Liver (tissue), 8 donors: ENCODE measurements at regions not wholly inside any gene's neighbourhood (a gene's known extent, or its start where the extent isn't known, plus 50 kb on each side); places are given as distances from the start of the nearest gene placed in this dataset.

ENCODE experiments used
- DNase-seq: peaks from one replicate; pipeline ENCODE4 v3.0.0-alpha.2; 2017; ENCODE audit warnings: low spot score
- H3K27ac ChIP-seq, 2 donors: one replicate each; pipeline ENCODE4 v1.7.0; 2013; ENCODE audit warnings: inconsistent platforms in 2 of 2, low read length in 2 of 2, control low read depth in 1 of 2, low read depth in 1 of 2, mild to moderate bottlenecking in 1 of 2
- H3K27me3 ChIP-seq, 4 donors: one replicate each; pipeline versions ENCODE4 v1.6.1 to v1.7.0; 2013; ENCODE audit warnings: low read length in 3 of 4, inconsistent platforms in 1 of 4, mild to moderate bottlenecking in 1 of 4, moderate library complexity in 1 of 4; ENCODE audit not compliant: control insufficient read depth in 4 of 4, insufficient read depth in 4 of 4
- H3K36me3 ChIP-seq, 4 donors: one replicate each; pipeline versions ENCODE4 v1.6.1 to v1.7.0; 2013; ENCODE audit warnings: low read length in 3 of 4, mild to moderate bottlenecking in 3 of 4, low read depth in 1 of 4, moderate library complexity in 1 of 4; ENCODE audit not compliant: control insufficient read depth in 4 of 4, insufficient read depth in 3 of 4
- H3K4me1 ChIP-seq, 4 donors: one replicate each; pipeline versions ENCODE4 v1.6.1 to v1.7.0; 2013; ENCODE audit warnings: low read length in 3 of 4, mild to moderate bottlenecking in 3 of 4, moderate library complexity in 1 of 4; ENCODE audit not compliant: control insufficient read depth in 4 of 4, insufficient read depth in 4 of 4
- H3K4me3 ChIP-seq, 3 donors: one replicate each; pipeline versions ENCODE4 v1.6.1 to v1.7.0; 2013; ENCODE audit warnings: low read length in 3 of 3, control low read depth in 1 of 3, low read depth in 1 of 3, mild to moderate bottlenecking in 1 of 3
- H3K9ac ChIP-seq, 2 donors: one replicate each; pipeline ENCODE4 v1.7.0; 2013; ENCODE audit warnings: low read length in 2 of 2, mild to moderate bottlenecking in 2 of 2, moderate library complexity in 2 of 2, control low read depth in 1 of 2, low read depth in 1 of 2
- H3K9me3 ChIP-seq, 4 donors: one replicate each; pipeline versions ENCODE4 v1.6.1 to v1.7.0; 2013; ENCODE audit warnings: low read length in 3 of 4; ENCODE audit not compliant: control insufficient read depth in 4 of 4
- ATF3 ChIP-seq: IDR thresholded peaks from 2 replicates; pipeline ENCODE4 v1.6.1; 2016; ENCODE audit warnings: antibody characterized with exemption
- CTCF ChIP-seq: fragments of 150-350 bp; IDR thresholded peaks from 2 replicates; pipeline ENCODE4 v1.5.1; 2017; ENCODE audit warnings: improper control_type of control experiment, low read depth, low read length; ENCODE audit not compliant: missing input control
- EGR1 ChIP-seq, 2 donors: IDR thresholded peaks; 2 replicates each; pipeline ENCODE4 v1.6.1; 2016 to 2018; ENCODE audit warnings: antibody characterized with exemption in 2 of 2, low read depth in 2 of 2
- FOXA1 ChIP-seq: IDR thresholded peaks from 2 replicates; pipeline ENCODE4 v1.6.1; 2016; ENCODE audit warnings: antibody characterized with exemption
- FOXA2 ChIP-seq: IDR thresholded peaks from 2 replicates; pipeline ENCODE4 v1.6.1; 2016; ENCODE audit warnings: antibody characterized with exemption
- GABPA ChIP-seq, 2 donors: IDR thresholded peaks in 1 of 2; conservative IDR thresholded peaks in 1 of 2; 2 replicates each; pipeline ENCODE4 v1.6.1; 2016; ENCODE audit warnings: antibody characterized with exemption in 2 of 2, mild to moderate bottlenecking in 1 of 2, moderate library complexity in 1 of 2
- HNF4A ChIP-seq, 2 donors: conservative IDR thresholded peaks; 2 replicates each; pipeline ENCODE4 v1.6.1; 2016; ENCODE audit warnings: antibody characterized with exemption in 2 of 2, mild to moderate bottlenecking in 2 of 2
- HNF4G ChIP-seq: IDR thresholded peaks from 2 replicates; pipeline ENCODE4 v1.6.1; 2016; ENCODE audit warnings: antibody characterized with exemption
- JUND ChIP-seq, 2 donors: IDR thresholded peaks; 2 replicates each; pipeline ENCODE4 v1.6.1; 2016; ENCODE audit warnings: antibody characterized with exemption in 2 of 2
- MAX ChIP-seq: IDR thresholded peaks from 2 replicates; pipeline ENCODE4 v1.6.1; 2016; ENCODE audit warnings: antibody characterized with exemption
- NR2F2 ChIP-seq: IDR thresholded peaks from 2 replicates; pipeline ENCODE4 v1.6.1; 2016; ENCODE audit warnings: antibody characterized with exemption
- RAD21 ChIP-seq, 2 donors: IDR thresholded peaks; 2 replicates each; pipeline ENCODE4 v1.6.1; 2016; ENCODE audit warnings: antibody characterized with exemption in 2 of 2, mild to moderate bottlenecking in 2 of 2
- REST ChIP-seq: IDR thresholded peaks from 2 replicates; pipeline ENCODE4 v1.6.1; 2016; ENCODE audit warnings: antibody characterized with exemption, mild to moderate bottlenecking
- RXRA ChIP-seq, 2 donors: IDR thresholded peaks; 2 replicates each; pipeline ENCODE4 v1.6.1; 2017 to 2018; ENCODE audit warnings: antibody characterized with exemption in 2 of 2, mild to moderate bottlenecking in 1 of 2
- SP1 ChIP-seq: IDR thresholded peaks from 2 replicates; pipeline ENCODE4 v1.6.1; 2018; ENCODE audit warnings: antibody characterized with exemption, mild to moderate bottlenecking
- TAF1 ChIP-seq: conservative IDR thresholded peaks from 2 replicates; pipeline ENCODE4 v1.6.1; 2016; ENCODE audit warnings: antibody characterized with exemption, mild to moderate bottlenecking
- YY1 ChIP-seq: IDR thresholded peaks from 2 replicates; pipeline ENCODE4 v1.6.1; 2016; ENCODE audit warnings: antibody characterized with exemption, mild to moderate bottlenecking
- ZBTB33 ChIP-seq: IDR thresholded peaks from 2 replicates; pipeline ENCODE4 v1.6.1; 2016; ENCODE audit warnings: antibody characterized with exemption
- WGBS: extraction: QIAGEN DNeasy Blood & Tissue Kit; methylation state at CpG from one replicate; pipeline ENCODE4 v1.1.7; 2013; 5-methylcytosine and 5-hydroxymethylcytosine counted together
- donor health status: healthy.
- donor health status: healthy.
- donor health status: healthy.
- donor health status: healthy.
- donor health status: healthy.

GRCh38 chr6:166693880-166694279 is 66.8 kb upstream of the RPS6KA2 start:
- H3K9me3 ChIP-seq: no peaks in the 10 kb centered on the region
- no peaks in the 10 kb centered on the region for H3K27me3 ChIP-seq
- no peaks in the 10 kb centered on the region for H3K4me1 ChIP-seq
- H3K4me3 ChIP-seq: no peak overlapping the region
- H3K27ac ChIP-seq: no peak overlapping the region
- TF ChIP-seq HNF4A (conservative IDR thresholded peaks at IDR 0.05): no peak
- no peak for TF ChIP-seq HNF4G
- TF ChIP-seq ATF3: no peak
- TF ChIP-seq RXRA (IDR thresholded peaks at IDR 0.05): no peak
- TF ChIP-seq SP1: no peak
- no peak for TF ChIP-seq REST
- TF ChIP-seq CTCF: no peak
- TF ChIP-seq TAF1: no peak
- no peak for TF ChIP-seq NR2F2
- no peak for TF ChIP-seq RAD21 (IDR thresholded peaks at IDR 0.05)
- TF ChIP-seq FOXA1: no peak
- TF ChIP-seq YY1: no peak
- TF ChIP-seq EGR1 (IDR thresholded peaks at IDR 0.05; ENCODE audit: low read depth in 2 of 2): no peak
- no peak for TF ChIP-seq JUND (IDR thresholded peaks at IDR 0.05)
- no peak for TF ChIP-seq ZBTB33
- no peak for TF ChIP-seq FOXA2
- no peak for TF ChIP-seq MAX
- TF ChIP-seq GABPA (IDR thresholded peaks at IDR 0.05 in 1 of 2, conservative IDR thresholded peaks at IDR 0.05 in 1 of 2): no peak
- no peaks in the 10 kb centered on the region for H3K36me3 ChIP-seq
- H3K9ac ChIP-seq: no peak overlapping the region
- DNase-seq: no peak
- 92% methylated on average over 7 of the region's 7 CpGs for WGBS
